ENCODE measurements at regions not wholly inside any gene's neighbourhood (a gene's known extent, or its start where the extent isn't known, plus 50 kb on each side); places are given as distances from the start of the nearest gene placed in this dataset.

- no peak overlapping the region for H3K4me3 ChIP-seq (replicated peaks; ENCODE audit: insufficient read depth, low read length)
- H3K27me3 ChIP-seq (ENCODE audit: insufficient read depth, poor library complexity, severe bottlenecking) = no peaks in the 10 kb centered on the region
- no peak overlapping the region for H3K27ac ChIP-seq (replicated peaks)
- no peak for DNase-seq (ENCODE audit: low read depth in 1 of 2, low spot score in 1 of 2)
- TF ChIP-seq SPI1 (IDR thresholded peaks at IDR 0.05; ENCODE audit: borderline replicate concordance, low read depth) (no peak), POLR2AphosphoS5 (IDR thresholded peaks at IDR 0.05; ENCODE audit: low read depth) (no peak), REST (IDR thresholded peaks at IDR 0.05; ENCODE audit: insufficient replicate concordance, low read depth) (no peak), GABPA (IDR thresholded peaks at IDR 0.05; ENCODE audit: low read depth) (no peak), CTCF (IDR thresholded peaks at IDR 0.05; ENCODE audit: insufficient read depth, low read length) (no peak)
Observed at GRCh38 chr18:66167829-66168684, 417.2 kb downstream of the CDH7 start.

GRCh38 chr18:66160007-66160406, 409.2 kb downstream of the CDH7 start:
- Histone ChIP-seq H3K4me3 (replicated peaks; ENCODE audit: insufficient read depth, low read length) (no peak overlapping the region), H3K27me3 (ENCODE audit: insufficient read depth, poor library complexity, severe bottlenecking) (no peaks in the 10 kb centered on the region), H3K27ac (replicated peaks) (no peak overlapping the region)
- no peak for DNase-seq (ENCODE audit: low read depth in 1 of 2, low spot score in 1 of 2)
- TF ChIP-seq SPI1 (IDR thresholded peaks at IDR 0.05; ENCODE audit: borderline replicate concordance, low read depth) (no peak), GABPA (IDR thresholded peaks at IDR 0.05; ENCODE audit: low read depth) (no peak), REST (IDR thresholded peaks at IDR 0.05; ENCODE audit: insufficient replicate concordance, low read depth) (no peak), POLR2AphosphoS5 (IDR thresholded peaks at IDR 0.05; ENCODE audit: low read depth) (no peak), CTCF (IDR thresholded peaks at IDR 0.05; ENCODE audit: insufficient read depth, low read length) (no peak)

DNA sequence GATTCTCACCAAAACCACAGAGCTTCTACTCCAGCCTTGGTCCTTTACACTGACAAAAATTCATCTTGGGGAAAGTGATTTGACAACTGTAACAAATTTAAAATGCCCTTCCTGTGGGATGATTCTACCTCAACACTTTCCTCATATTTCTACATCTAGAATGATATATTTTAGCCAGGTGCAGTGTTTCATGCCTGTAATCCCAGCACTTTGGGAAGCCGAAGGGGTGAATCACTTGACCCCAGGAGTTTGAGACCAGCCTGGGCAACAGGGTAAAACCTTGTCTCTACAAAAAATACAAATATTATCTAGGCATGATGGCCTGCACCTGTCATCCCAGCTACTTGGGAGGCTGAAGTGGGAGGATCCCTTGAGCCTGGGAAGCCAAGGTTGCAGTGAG, 408.6 kb downstream of the CDH7 start:
- Histone ChIP-seq H3K4me3 (replicated peaks; ENCODE audit: insufficient read depth, low read length) (no peak overlapping the region), H3K27ac (replicated peaks) (no peak overlapping the region), H3K27me3 (ENCODE audit: insufficient read depth, poor library complexity, severe bottlenecking) (no peaks in the 10 kb centered on the region)
- DNase-seq (ENCODE audit: low read depth in 1 of 2, low spot score in 1 of 2) = no peak
- no peak for TF ChIP-seq POLR2AphosphoS5 (IDR thresholded peaks at IDR 0.05; ENCODE audit: low read depth)
- TF ChIP-seq SPI1 (IDR thresholded peaks at IDR 0.05; ENCODE audit: borderline replicate concordance, low read depth) = no peak
- TF ChIP-seq GABPA (IDR thresholded peaks at IDR 0.05; ENCODE audit: low read depth) = no peak
- no peak for TF ChIP-seq REST (IDR thresholded peaks at IDR 0.05; ENCODE audit: insufficient replicate concordance, low read depth)
- no peak for TF ChIP-seq CTCF (IDR thresholded peaks at IDR 0.05; ENCODE audit: insufficient read depth, low read length)

Data from HL-60 (cell line).